Stimulated activated CD4-positive, alpha-beta T cell treated with anti-CD3 and anti-CD28 coated beads, Interleukin-1b, Interleukin-23, amount 100 ng/mL, for 24 hours (primary cell): ENCODE measurements at regions not wholly inside any gene's neighbourhood (a gene's known extent, or its start where the extent isn't known, plus 50 kb on each side); places are given as distances from the start of the nearest gene placed in this dataset.
"Not testable (repeated sequence)": the region's sequence is repeated elsewhere in the genome, so short reads cannot be mapped to it uniquely, and the experiment has no call there.

Experiments used
- DNase-seq, 4 experiments: peaks; one replicate each; pipeline ENCODE4 v3.0.0-alpha.2; 2020; ENCODE audit warnings: low read depth in 4 of 4, low spot score in 1 of 4

- DNase-seq: no peak
These were observed 375.9 kb downstream of the NXPH1 start for GRCh38 chr7:8809320-8809719.

GRCh38 chr7:8817448-8818036, 384.1 kb downstream of the NXPH1 start:
- DNase-seq: no peak

GRCh38 chr7:8818406-8818805, 385.0 kb downstream of the NXPH1 start:
- DNase-seq: no peak

- no peak for DNase-seq
These were observed 389.2 kb downstream of the NXPH1 start for GRCh38 chr7:8822595-8822994.

- DNase-seq: no peak
These were observed 390.1 kb downstream of the NXPH1 start for GRCh38 chr7:8823486-8823885.

GRCh38 chr7:8827329-8827728, 393.9 kb downstream of the NXPH1 start:
- no peak for DNase-seq

- no peak for DNase-seq
These were observed 395.7 kb downstream of the NXPH1 start for GRCh38 chr7:8829100-8829499.

- DNase-seq: no peak
These were observed 398.0 kb downstream of the NXPH1 start for GRCh38 chr7:8831376-8831775.

- DNase-seq: no peak
These were observed 399.9 kb downstream of the NXPH1 start for GRCh38 chr7:8833355-8833754.

GRCh38 chr7:8841171-8841570, 407.8 kb downstream of the NXPH1 start:
- no peak for DNase-seq

GRCh38 chr7:8871716-8872115, 438.3 kb downstream of the NXPH1 start:
- DNase-seq: no peak

- DNase-seq: no peak
These were observed 448.5 kb downstream of the NXPH1 start for GRCh38 chr7:8881916-8882315.

GRCh38 chr7:8885480-8886000, 452.1 kb downstream of the NXPH1 start:
- DNase-seq: no peak

- DNase-seq: not testable (repeated sequence)
These were observed 456.9 kb downstream of the NXPH1 start for GRCh38 chr7:8890346-8890745.

GRCh38 chr7:8893775-8894174, 460.4 kb downstream of the NXPH1 start:
- DNase-seq: no peak

- DNase-seq: no peak
These were observed 473.1 kb downstream of the NXPH1 start for GRCh38 chr7:8906396-8907075.

- DNase-seq: no peak
These were observed 475.5 kb downstream of the NXPH1 start for GRCh38 chr7:8908889-8909288.

GRCh38 chr7:8913682-8914081, 480.3 kb downstream of the NXPH1 start:
- no peak for DNase-seq

- no peak for DNase-seq
These were observed 488.4 kb downstream of the NXPH1 start for GRCh38 chr7:8921807-8922206.

- DNase-seq: no peak
These were observed 489.3 kb downstream of the NXPH1 start for GRCh38 chr7:8922726-8923125.

GRCh38 chr7:8923164-8923806, 489.9 kb downstream of the NXPH1 start:
- no peak for DNase-seq

GRCh38 chr7:8931906-8932646, 498.7 kb downstream of the NXPH1 start:
- no peak for DNase-seq
